DND-41 (cell line): ENCODE measurements at regions not wholly inside any gene's neighbourhood (a gene's known extent, or its start where the extent isn't known, plus 50 kb on each side); places are given as distances from the start of the nearest gene placed in this dataset.

Source experiments
- EZH2 ChIP-seq: IDR thresholded peaks from 3 replicates; pipeline ENCODE4 v1.6.1; 2012; ENCODE audit warnings: borderline replicate concordance, low read depth, mild to moderate bottlenecking, moderate library complexity, low read length, inconsistent platforms; ENCODE audit not compliant: severe bottlenecking
- TF ChIP-seq, protein P1 (sequence below): IDR thresholded peaks from 2 replicates; pipeline ENCODE4 v1.5.1; 2012; ENCODE audit warnings: borderline replicate concordance, low read length, moderate library complexity, mild to moderate bottlenecking; ENCODE audit not compliant: poor library complexity, severe bottlenecking; ENCODE audit errors: extremely low read depth

DNA sequence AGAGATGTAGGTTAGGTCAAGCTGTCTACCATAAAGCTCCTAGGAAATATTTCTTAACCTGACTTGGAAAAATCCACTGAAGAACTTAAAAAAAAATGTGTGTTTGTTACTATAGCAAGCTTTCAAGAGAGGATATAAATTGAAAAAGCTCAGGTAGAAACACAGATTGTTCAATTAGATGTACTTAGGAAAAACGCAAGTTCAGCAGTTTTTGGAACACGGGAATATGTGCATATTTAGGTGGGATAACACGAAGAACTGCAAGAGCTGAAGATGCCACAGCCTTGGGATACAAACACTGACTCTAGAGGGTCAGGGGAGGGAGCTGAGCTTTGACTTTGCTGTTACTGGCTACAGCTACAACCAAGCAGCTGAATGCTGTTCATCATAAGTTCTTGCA lies 77.8 kb upstream of the FSHB start:
- TF ChIP-seq, protein P1, sequence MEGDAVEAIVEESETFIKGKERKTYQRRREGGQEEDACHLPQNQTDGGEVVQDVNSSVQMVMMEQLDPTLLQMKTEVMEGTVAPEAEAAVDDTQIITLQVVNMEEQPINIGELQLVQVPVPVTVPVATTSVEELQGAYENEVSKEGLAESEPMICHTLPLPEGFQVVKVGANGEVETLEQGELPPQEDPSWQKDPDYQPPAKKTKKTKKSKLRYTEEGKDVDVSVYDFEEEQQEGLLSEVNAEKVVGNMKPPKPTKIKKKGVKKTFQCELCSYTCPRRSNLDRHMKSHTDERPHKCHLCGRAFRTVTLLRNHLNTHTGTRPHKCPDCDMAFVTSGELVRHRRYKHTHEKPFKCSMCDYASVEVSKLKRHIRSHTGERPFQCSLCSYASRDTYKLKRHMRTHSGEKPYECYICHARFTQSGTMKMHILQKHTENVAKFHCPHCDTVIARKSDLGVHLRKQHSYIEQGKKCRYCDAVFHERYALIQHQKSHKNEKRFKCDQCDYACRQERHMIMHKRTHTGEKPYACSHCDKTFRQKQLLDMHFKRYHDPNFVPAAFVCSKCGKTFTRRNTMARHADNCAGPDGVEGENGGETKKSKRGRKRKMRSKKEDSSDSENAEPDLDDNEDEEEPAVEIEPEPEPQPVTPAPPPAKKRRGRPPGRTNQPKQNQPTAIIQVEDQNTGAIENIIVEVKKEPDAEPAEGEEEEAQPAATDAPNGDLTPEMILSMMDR: no peak
- TF ChIP-seq EZH2: no peak
